HFFc6 (cell line): ENCODE measurements at regions not wholly inside any gene's neighbourhood (a gene's known extent, or its start where the extent isn't known, plus 50 kb on each side); places are given as distances from the start of the nearest gene placed in this dataset.

Experiments
- DNase-seq: peaks from one replicate; pipeline ENCODE4 v3.0.0-alpha.2; 2018
- H3K27ac Mint-ChIP-seq: 2 replicates; pipeline ENCODE4 v1.8.0; 2020; ENCODE audit warnings: mild to moderate bottlenecking, mixed read lengths
- H3K27me3 Mint-ChIP-seq: 2 replicates; pipeline ENCODE4 v1.8.0; 2021; ENCODE audit warnings: mild to moderate bottlenecking, moderate library complexity, mixed read lengths; ENCODE audit not compliant: insufficient read depth
- H3K36me3 Mint-ChIP-seq: 2 replicates; pipeline ENCODE4 v1.8.0; 2021; ENCODE audit warnings: low read depth, mixed read lengths
- H3K4me1 Mint-ChIP-seq: 2 replicates; pipeline ENCODE4 v1.8.0; 2020; ENCODE audit warnings: low read depth, mixed read lengths
- H3K4me3 Mint-ChIP-seq: 2 replicates; pipeline ENCODE4 v1.8.0; 2020; ENCODE audit warnings: mild to moderate bottlenecking, moderate library complexity, mixed read lengths
- H3K9me3 Mint-ChIP-seq: 2 replicates; pipeline ENCODE4 v1.8.0; 2020; ENCODE audit warnings: mild to moderate bottlenecking, mixed read lengths
- TF ChIP-seq, protein P1 (sequence below): fragments of 200-600 bp; sonication (generic); IDR thresholded peaks from 2 replicates; pipeline ENCODE4 v1.5.0; 2021; ENCODE audit warnings: antibody characterized with exemption, mild to moderate bottlenecking

DNA sequence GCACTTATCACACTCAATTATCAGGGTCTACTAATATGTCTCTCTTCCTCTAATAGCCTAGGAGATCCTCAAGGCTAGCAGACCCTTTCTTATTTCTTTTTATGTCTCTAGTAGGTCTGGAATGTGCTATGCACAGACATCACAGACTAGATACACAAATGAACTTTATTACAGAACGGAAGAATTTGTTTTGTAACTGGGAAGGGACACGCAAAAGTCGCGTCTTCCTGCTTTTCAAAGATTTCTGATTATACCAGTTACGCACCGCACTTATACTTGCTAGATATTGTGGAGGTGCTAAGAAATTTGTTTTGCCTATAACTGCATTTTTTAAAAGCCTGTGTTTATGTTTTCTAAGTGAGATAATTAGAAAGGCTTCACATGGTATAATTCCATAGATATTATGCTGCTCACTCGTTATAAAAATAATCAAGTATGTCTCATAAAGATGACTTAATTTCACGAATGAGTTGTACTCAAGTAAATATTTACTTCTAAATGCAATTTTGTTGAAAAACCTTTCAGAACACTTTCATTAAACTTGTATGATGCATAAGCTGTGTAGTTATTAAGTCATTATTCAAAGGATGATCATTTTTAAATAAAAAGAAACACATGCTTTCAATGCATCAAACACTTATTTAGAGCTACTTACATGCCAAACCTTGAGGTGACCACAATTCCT is 662.6 kb downstream of the ACTL7B start:
- Mint-ChIP-seq H3K4me1 (no peaks in the 10 kb centered on the region), H3K9me3 (peaks cover 22% of the 10 kb centered on the region), H3K36me3 (no peaks in the 10 kb centered on the region), H3K27me3 (no peaks in the 10 kb centered on the region; the same call in 1 of the 2 replicates), H3K4me3 (no peak overlapping the region), H3K27ac (no peak overlapping the region)
- TF ChIP-seq, protein P1, sequence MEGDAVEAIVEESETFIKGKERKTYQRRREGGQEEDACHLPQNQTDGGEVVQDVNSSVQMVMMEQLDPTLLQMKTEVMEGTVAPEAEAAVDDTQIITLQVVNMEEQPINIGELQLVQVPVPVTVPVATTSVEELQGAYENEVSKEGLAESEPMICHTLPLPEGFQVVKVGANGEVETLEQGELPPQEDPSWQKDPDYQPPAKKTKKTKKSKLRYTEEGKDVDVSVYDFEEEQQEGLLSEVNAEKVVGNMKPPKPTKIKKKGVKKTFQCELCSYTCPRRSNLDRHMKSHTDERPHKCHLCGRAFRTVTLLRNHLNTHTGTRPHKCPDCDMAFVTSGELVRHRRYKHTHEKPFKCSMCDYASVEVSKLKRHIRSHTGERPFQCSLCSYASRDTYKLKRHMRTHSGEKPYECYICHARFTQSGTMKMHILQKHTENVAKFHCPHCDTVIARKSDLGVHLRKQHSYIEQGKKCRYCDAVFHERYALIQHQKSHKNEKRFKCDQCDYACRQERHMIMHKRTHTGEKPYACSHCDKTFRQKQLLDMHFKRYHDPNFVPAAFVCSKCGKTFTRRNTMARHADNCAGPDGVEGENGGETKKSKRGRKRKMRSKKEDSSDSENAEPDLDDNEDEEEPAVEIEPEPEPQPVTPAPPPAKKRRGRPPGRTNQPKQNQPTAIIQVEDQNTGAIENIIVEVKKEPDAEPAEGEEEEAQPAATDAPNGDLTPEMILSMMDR: no peak
- no peak for DNase-seq

DNA sequence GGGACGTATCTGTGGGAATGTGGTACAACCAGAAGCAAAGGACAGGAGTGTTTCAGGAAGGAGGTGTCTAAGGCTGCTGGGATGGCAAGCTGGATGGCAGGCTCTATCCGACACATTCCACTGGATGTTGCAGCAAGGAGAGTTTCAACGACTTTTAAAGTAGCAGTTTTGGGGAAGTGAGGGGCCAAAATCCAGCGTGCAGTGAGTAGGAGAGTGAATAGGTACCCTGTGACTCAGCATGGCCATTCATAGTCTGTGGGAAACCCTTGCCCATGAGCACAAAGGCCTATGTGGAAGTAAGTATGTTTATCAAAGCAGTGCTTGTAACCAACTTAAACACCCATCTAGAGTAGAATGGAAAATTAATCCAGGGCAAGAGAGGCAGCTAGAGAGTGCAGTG is 664.7 kb downstream of the ACTL7B start:
- no peak overlapping the region for H3K27ac Mint-ChIP-seq
- peaks cover 17% of the 10 kb centered on the region for H3K9me3 Mint-ChIP-seq
- no peak for DNase-seq
- no peaks in the 10 kb centered on the region for H3K36me3 Mint-ChIP-seq
- H3K4me3 Mint-ChIP-seq: no peak overlapping the region
- H3K27me3 Mint-ChIP-seq: no peaks in the 10 kb centered on the region; the same call in 1 of the 2 replicates
- H3K4me1 Mint-ChIP-seq: no peaks in the 10 kb centered on the region
- TF ChIP-seq, protein P1: no peak

DNA sequence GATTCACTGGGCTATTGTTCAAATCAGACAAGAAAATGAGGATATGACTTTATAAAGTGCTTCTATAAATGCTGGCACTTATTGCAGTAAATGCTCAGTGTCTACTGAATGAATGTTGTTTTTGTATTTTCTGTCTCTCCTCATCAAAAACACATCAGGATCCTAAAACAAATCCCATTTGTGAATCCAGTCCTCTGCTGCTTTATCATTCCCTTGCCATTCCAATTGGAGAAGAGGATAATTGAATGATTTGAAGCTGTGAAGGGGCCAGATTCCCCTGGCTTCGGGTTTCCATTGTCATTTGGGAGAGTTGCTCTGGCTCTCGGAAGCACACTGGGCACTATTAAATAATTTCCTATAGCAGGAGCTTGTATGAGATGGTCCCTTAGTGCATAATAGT is 666.8 kb downstream of the ACTL7B start:
- H3K4me1 Mint-ChIP-seq: no peaks in the 10 kb centered on the region
- H3K27ac Mint-ChIP-seq: no peak overlapping the region
- no peaks in the 10 kb centered on the region for H3K36me3 Mint-ChIP-seq
- H3K9me3 Mint-ChIP-seq: peaks cover 17% of the 10 kb centered on the region
- TF ChIP-seq, protein P1: no peak
- no peak overlapping the region for H3K4me3 Mint-ChIP-seq
- no peak for DNase-seq
- H3K27me3 Mint-ChIP-seq: no peaks in the 10 kb centered on the region; the same call in 1 of the 2 replicates

DNA sequence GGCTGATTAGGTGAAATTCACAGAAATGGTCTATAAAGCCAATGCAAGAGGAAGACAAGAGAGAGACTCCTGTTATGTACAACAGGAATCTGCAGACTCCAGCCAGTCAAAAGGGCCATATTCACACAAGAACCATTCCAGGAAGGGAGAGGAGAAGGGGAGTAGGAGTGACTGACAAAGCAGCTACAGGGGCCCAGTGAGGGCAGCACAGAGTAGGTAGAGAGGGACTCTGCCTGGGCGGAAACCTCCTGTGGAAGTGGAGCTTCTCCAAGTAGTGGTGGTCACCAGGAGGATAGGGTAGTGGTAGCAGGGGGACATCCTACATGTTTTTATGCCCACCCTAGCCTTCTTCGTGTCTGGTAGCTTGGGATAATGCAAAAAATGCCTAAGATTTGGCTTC is 667.3 kb downstream of the ACTL7B start:
- no peak overlapping the region for H3K27ac Mint-ChIP-seq
- H3K36me3 Mint-ChIP-seq: no peaks in the 10 kb centered on the region
- peaks cover 22% of the 10 kb centered on the region for H3K9me3 Mint-ChIP-seq
- no peaks in the 10 kb centered on the region; the same call in 1 of the 2 replicates for H3K27me3 Mint-ChIP-seq
- H3K4me1 Mint-ChIP-seq: no peaks in the 10 kb centered on the region
- no peak overlapping the region for H3K4me3 Mint-ChIP-seq
- TF ChIP-seq, protein P1: no peak
- DNase-seq: no peak

DNA sequence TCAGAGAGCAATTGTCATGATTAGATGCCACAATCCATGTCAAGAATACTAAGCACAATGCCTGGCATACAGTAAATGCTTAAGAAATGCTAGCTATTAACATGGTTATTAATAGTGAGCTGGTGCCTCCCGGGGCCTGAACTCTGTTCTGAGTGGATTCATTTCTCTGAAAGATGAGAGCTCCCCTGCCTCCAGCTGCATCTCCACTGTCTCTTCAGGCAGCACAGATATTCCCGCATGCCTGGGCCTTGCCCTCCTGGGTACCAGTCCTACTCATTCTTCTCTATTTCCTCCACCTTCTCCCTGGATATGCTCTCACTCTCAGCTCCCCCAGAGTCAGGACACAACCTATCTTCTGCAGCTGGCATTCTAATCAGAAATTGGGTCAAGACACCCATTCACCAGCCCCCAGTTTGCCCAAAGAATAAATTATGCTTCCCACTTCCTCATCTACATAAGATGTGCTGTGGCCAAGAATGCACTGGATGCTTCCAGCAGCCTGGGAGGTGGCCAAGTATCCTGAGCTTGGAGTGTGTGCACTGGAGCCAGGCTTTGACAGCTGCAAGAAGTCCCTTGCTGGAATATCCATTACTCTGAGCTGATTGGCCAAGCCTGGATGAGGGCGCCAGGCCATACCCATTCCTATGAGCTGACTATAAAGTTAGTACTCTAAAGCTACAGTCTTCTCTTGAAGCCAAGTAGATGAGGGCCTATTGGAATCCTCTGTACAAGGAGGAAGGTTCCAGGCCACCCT is 669.0 kb downstream of the ACTL7B start:
- no peak overlapping the region for H3K4me3 Mint-ChIP-seq
- no peaks in the 10 kb centered on the region for H3K36me3 Mint-ChIP-seq
- H3K27me3 Mint-ChIP-seq: no peaks in the 10 kb centered on the region; the same call in 1 of the 2 replicates
- H3K4me1 Mint-ChIP-seq: no peaks in the 10 kb centered on the region
- H3K9me3 Mint-ChIP-seq: peaks cover 25% of the 10 kb centered on the region
- no peak for DNase-seq
- no peak overlapping the region for H3K27ac Mint-ChIP-seq
- TF ChIP-seq, protein P1: no peak
